Activated effector memory CD4-positive, alpha-beta T cell treated with Interleukin-2 at 50 U/mL for 16 hours (primary cell): ENCODE measurements at regions not wholly inside any gene's neighbourhood (a gene's known extent, or its start where the extent isn't known, plus 50 kb on each side); places are given as distances from the start of the nearest gene placed in this dataset.
"Not testable (repeated sequence)": the region's sequence is repeated elsewhere in the genome, so short reads cannot be mapped to it uniquely, and the experiment has no call there.

Source experiments
- DNase-seq: peaks from one replicate; pipeline ENCODE4 v3.0.0-alpha.2; 2020

DNA sequence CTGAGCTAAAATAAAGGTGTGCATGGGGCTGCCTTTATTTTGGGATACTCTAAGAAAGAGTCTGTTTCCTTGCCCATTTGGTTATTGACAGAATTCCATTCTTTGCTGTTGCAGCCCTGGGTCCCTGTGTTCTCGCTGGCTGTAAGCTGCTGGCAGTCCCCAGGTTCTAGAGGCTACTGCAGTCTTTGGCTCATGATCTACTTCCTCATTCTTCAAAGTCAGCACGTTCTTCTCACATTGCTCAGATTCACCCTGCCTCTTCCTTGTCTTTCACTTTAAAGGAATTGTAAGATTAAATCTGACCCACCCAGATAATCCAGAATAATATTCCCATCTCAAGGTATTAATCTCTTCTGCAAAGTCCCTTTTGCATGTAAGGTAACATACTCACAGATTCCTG lies 620.3 kb downstream of the CCSER2 start:
- no peak for DNase-seq

DNA sequence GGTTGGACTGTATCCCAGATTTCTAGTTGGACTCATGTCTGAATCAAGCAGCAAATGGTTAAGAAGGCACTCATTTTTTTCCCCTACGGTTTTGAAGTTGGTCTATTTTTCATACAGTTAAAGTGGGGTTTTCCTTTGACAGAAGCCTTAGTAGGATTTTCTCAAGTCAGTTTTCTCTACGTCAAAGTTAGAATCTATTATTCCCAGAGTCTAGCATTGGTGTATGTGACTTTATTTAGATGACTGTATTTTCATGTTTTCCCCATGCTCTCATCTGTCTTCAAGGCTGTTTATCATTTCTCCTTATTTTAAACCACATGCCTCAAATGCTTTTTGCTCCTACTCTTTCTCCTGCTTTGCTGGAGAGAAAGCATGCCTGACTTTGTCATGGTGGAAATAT lies 623.2 kb downstream of the CCSER2 start:
- DNase-seq, result no peak

DNA sequence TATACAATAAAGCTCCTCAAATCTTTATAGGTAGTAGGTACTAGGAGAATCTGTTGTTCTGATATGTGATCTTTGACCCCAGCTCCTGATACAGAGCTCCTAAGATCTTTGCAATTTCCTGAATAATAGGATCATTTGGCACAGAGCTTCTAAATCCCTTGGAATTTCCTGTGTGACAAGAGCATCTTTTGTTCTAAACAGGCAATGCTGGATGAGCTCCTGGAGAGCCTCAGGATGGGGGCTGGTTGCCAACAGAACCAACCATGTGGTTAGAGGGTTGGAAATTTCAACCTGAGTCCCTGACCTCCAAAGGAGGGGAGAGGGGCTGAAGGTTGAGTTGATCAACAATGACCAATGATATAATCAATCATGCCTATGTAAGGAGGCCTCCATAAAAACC lies 629.0 kb downstream of the CCSER2 start:
- DNase-seq, result no peak

DNA sequence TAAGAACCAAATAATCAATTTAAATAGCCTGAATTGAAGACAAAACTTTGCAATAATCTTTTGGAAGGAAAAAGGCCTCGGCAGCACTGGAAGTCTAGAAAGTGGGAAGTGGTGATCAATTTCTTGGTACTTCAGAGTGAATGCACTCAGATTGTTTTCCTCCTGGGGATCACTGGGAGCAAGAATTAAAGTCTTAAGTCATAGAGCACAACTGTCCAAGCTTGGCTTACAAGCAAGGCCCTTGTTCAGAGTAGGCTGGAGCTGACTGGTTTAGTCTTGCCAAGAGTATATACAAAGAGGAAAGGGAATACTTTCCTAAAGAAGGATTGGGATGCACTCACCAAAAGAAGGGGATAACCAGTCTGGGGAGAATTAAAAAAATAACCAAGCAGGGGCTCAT lies 637.1 kb downstream of the CCSER2 start:
- no peak for DNase-seq

DNA sequence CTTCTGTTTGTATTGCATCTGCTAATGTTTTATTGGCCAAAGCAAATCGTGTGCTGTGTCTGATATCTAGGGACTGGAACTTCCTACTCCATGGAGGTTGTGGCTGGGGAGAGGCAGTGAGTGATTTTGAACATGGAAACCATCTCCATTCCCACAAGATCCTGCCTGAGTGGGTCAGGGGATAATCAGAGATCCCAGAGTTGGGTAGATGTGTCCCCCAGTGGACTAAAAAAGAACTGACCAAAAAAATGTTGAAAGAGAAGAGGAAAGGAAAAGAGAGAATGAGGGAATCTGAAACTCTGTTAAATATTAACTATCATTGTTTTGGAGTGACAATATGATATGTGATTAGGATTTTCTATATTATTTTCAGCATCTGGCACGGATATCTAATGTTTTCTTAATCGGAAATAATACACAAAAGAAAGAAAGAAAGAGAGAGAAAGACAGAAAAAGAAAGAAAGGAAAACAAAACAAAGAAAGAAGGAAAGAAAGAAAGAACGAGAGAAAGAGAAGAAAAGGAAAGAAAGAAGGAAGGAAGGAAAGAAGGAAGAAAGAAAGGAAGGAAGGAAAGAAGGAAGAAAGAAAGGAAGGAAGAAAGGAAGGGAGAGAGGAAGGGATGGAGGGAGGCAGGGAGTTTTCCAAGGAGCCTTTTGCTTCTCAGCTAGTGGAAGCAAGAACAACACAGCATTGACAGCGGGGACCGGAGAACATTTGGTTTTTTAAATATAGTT lies 638.5 kb downstream of the CCSER2 start:
- DNase-seq, result no peak

DNA sequence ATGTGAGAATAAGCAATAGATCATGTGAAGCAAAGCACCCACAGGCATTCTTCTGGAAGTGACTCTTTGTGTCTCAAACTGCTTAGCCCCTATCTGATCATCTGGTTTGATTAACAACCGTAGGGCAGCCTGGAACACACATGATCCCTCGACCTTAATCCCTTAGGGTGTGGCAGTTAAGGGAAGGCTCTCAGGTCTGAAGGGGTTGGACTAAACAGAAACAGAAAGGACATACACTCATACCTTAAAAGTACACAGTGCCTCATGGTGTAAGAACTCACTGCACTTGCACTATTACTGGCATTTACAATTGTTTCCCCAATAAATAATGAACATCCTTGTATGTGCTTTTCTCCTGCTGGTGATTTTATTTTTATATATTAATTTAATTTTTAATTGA lies 640.9 kb downstream of the CCSER2 start:
- not testable (repeated sequence) for DNase-seq

DNA sequence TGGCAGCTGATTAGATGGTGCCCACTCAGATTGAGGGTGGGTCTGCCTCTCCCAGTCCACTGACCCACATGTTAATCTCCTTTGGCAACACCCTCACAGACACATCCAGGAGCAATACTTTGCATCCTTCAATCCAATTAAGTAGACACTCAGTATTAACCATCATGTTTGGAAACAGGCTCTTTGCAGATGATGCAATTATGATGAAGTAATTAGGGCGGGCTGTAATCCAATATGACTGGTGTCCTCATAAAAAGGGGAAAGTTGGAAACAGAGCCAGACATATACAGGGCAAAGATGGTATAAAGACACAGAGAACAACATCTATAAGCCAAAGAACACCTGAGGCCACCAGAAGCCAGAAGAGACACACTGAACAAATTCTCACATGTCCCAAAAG lies 658.6 kb downstream of the CCSER2 start:
- DNase-seq, result no peak

DNA sequence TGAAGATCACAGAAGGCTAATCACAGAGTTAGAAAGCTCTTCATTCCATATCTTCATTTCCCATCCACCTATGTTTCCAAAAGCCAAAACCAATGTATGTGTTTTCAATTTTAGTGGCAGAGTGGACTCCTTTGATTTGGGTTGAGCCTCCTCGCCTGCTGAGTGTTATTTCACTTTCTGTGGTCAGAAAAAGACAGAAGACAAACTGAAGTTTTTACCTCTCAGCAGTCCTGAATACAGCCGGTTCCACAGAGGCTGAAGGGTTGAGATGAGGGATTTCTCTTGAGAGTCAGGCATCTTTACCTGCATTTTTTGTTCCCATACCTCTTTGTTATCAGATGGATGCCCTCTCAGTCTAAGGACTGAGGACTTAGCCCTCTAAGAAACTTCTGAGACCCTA lies 659.6 kb downstream of the CCSER2 start:
- DNase-seq, result no peak

DNA sequence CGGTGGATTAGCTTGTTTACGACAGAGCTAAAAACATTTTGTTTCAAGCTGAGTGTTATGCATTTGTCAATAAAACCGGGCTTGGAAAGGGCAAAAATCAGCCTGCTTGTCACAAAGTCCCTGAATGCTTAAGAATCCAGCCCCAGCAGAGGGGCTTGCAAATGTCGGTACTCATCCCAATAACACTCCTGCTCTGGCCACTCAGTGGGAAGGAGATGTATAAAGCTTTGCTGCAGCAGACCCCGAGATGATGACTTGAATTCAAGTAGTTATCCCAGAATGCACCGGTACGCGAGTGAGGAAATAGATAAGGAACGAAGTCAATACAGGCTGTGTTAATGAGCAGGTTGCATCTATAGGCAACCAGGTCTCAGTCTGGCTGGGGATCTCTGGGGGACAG lies 662.3 kb downstream of the CCSER2 start:
- DNase-seq, result no peak

DNA sequence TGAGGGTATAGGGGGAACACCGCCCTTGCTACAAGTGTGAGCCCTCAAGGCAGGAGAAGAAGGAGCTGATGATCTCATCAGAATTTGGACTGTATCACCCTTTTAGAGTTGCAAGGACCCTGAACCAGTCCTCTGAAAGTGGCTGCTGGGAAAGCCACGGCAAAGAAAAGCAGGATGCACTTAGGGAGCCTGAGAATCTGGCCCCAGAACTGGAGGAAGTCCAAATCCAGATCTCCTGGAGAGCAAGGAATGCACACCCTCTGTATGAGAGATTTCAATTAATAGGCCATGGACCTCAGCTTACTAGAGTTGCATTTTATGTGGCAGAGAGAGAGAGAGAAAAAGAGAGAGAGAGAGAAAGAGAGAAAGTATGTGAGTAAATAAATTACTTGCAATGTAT lies 662.9 kb downstream of the CCSER2 start:
- no peak for DNase-seq

DNA sequence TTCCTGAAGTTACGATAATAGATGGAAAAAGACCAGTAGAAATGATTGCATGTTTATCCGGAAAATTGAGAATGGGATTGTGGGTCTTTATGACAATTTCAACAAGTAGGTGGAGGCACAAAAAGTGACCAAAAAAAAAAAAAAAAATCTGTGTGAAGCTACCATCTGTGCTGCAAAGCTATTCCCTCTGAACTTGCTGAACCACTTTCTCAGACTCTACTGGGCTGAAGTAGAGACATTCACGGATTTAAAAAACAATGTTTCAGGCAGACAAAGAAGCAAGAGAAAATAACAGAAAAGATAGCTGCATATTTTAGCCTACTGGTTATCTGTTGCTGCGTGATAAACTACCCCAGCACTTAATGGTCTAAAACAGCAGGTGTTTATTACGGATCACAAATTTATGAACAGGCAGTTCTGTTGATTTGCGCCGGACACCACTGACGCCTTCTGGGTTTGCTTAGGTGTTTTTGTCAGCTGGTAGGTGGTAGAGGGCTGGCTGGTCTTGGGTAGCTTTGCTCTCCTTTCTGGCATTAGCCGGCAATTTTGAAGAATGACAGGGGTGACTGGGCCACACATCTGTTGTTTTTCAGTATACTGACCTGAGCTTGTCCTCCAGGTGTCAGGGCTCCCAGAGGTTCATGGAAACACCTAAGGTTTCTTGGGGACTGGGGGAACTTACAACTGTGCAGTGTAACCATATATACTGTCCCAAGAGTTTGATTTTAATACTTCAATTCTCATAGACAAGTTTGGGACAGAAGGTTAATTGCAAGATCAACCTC lies 665.1 kb downstream of the CCSER2 start:
- no peak for DNase-seq

DNA sequence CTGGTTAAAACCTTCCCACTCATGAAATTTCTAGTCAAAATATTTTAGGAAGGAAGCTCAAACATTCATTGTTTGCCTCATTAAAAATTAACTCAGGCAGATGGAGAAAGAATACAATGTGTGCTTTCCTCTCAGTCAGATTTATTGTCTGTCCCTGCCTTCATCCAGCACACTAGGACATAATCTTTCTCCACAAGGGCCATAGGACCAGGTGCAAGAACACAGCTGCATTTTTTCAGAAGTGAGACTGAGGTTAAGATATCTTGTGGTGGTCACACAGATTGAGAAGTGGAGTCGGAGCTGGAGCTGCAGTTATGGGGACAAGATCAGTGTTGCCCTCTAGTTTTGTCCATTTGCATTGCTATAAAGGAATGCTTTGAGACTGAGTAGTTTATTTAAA lies 666.3 kb downstream of the CCSER2 start:
- DNase-seq, result no peak

DNA sequence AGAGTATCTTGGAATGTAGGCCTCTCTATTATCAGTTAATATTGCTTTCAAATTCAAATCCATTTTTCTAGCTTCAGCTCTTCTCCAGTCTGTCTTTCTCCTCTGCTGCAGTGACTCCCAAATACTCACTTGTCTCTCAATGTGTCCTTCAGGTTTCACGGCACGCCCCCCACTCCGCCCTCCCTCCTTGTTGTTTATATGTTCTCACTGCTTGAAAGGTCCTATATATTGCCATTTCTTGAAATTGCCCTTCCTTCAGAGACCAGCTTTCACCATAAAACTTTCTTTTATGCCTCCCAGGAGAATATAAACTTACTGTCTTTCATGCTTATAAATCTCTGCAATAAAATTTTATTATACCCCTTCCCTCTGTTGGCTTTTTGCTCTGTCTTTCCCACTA lies 668.2 kb downstream of the CCSER2 start:
- no peak for DNase-seq

DNA sequence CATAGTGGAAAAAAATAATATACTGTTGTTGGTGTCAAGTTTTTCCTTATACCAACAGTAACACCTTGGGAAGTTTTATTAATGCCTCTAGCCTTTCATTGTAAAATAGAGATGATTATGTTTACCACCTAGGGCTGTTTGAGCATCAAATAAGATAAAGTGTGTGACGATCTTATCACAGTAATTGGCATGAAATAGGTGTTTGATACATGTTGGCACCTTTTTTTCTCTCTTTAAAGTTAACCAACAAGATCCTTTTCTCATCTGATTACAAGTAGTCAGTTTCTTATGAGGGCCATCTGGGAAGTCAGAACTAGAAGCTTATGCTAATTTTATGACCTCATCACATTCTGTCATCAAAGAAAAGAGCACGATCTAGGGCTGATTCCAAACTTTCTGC lies 669.5 kb downstream of the CCSER2 start:
- no peak for DNase-seq

DNA sequence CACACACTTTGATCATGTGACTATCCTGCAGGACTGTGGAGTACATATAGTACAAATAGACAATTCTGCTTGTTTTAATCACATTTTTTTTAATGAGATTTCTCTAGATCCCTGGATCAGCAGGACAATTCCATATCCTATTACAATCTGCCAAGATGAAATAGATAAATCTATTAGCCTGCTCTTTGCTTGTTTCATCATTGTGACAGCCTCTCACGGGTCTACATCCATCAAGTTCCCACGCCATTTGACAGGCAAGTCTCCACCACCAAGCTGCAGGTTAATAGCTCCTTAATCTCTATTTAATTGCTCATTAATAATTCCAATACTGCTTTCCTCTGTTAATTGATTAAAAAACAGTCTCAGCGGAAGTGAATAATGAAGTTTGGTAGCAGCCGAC lies 671.5 kb downstream of the CCSER2 start:
- no peak for DNase-seq

DNA sequence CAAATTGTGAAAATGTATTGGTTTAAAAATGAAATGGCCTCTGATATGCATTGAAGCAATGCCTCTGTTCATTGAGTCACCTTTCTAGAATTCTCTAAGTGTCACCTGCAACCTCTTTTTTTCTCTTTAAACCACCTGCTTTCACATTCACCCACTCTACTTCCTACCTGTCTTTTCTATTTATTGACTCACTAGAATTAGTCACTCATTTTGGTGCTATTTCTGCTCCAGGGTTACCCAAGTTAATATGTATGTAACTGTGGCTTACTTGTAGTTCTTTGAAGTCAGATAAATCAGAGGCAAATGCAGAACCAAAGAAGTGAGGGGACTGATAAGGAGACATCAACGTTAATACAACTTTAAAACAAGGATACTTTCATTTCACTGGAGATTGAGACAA lies 674.7 kb downstream of the CCSER2 start:
- no peak for DNase-seq

DNA sequence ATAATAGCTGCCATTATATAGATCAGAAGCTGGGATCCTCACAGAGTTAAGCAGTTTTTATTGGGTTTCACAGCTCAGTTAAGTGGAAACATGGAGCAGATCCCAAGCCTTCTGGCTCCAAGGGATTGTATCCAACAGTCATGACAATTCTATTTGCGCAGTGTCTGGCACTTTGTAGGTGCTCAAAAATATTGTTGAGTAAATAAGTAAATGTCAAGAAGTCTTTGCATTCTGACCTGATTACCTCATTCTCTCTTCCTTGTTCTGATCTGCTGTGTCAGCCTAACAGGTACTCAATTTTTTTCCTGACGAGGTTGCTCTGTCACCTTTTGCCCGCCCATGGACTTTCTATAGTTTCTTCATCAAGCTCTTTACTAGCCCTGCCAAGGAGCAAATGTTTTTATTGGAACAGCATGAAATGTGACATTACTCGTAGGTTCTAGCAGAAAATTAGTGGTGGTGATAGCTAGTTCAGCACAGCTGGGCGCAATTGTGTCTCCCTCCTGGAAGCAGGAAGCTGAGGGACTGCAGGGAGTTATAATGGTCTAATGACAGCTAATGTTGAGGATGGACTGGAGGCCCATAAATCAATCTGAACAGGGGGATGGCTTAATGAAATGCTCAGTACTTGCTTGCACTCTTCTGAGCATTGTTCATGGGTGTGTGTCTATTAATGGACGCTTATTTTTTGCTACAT lies 680.2 kb downstream of the CCSER2 start:
- DNase-seq, result no peak

DNA sequence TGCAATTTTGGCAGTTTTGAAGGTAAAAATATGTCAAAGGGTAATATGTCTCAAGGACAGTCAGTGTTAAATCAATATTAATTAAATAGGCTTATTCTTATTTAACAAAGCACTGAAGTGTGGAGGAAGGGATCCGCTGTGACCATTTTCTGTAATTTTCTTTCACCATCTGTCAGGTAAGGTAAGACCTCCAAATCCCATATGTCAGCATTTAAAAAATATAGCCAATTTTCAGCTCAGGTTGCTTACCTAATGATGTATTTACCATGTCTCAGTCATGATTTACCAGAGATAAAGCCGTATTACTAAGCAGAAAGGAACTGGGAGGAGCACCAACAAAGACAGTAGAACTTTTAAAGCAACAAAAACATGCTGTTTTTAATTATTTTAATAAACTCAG lies 683.9 kb downstream of the CCSER2 start:
- no peak for DNase-seq

DNA sequence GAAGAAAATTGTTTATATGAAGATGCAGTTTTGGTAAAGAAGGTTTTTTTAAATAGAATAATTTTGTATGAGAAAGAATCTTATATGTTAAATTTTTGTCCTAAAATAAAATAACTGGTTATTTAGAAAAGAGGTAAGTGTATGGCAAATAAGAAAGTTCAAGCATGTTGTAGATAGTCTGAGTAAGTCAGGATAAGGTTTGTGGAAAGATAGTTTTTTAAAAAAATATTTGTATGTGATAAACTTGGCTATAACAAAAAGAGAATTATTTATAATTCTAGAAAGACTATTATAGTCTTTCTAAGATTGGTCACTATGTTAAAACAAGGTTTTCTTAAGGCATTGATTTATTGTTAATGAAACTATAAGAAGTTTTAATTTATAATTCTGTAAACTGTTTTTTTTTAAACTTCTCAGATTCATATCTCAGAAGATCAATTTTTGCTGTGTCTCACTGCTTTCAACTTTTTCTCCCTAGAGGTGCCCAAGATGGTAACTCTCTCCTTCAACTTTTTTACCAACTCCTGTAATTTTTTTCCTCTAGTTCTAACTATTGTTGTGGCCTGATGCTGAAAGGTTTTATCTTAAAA lies 698.6 kb downstream of the CCSER2 start:
- no peak for DNase-seq

DNA sequence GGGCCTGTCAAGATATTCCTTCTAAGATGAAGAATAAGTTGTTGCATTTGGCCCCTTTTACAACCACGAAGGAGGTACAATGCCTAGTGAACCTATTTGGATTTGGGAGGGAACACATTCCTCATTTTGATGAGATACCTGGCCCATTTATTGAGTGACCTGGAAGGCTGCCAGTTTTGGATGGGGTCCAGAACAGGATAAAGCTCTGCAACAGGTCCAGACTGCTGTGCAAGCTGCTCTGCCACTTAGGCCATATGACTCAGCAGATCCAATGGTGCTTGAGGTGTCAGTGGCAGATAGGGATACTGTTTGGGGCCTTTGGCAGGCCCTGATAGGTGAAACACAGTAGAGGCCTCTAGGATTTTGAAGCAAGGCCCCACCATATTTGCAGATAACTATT lies 704.6 kb downstream of the CCSER2 start:
- DNase-seq, result no peak

DNA sequence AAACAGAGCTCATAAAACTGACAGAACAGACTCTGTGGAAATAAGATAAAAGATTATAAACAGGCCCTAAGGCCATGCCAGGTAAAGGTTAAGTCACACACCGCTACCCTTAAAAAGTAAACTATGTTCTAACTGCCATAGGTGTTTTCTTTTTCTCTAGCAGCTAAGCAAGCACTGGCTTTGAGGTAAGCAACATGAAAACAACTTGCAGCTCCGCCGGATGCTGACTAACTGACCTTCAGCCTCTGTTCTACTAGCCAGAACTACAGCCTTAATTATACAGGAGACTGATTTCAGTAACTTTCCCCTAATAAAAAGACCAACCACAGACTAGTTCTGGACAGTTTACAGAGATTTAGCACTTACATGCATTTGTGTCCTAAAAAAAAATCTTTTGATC lies 708.3 kb downstream of the CCSER2 start:
- no peak for DNase-seq

DNA sequence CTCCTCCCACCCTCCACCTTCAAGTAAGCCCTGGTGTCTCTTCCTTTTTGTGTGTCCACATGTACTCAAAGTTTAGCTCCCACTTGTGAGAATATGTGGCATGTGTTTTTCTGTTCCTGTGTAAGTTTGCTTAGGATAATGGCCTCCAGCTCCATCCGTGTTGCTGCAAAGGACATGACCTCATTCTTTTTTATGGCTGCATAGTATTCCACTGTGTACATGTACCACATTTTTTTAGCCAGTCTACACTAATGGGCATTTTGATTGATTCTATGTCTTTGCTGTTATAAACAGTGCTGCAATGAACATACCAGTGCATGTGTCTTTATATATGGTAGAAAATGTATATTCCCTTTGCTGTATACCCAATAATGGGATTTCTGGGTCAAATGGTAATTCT lies 710.9 kb downstream of the CCSER2 start:
- no peak for DNase-seq

DNA sequence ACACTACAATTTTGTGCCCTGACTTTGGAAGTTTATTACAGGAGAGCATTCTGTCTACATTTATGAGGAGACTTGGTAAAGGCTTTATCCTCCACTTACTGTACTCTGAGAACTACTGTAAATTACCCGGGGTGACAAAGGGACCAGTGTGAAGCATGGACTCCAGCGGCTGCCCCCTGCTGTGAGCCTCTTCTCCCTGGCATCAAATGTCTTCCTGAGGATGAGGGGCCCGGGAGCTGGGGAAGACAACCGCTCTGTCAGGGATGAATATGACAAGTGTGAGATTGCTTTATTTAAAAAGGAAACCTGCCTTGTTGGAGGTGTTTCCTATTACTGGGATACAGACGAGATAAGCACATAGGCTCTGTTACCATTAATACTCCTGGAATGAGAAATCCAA lies 714.8 kb downstream of the CCSER2 start:
- DNase-seq, result no peak

DNA sequence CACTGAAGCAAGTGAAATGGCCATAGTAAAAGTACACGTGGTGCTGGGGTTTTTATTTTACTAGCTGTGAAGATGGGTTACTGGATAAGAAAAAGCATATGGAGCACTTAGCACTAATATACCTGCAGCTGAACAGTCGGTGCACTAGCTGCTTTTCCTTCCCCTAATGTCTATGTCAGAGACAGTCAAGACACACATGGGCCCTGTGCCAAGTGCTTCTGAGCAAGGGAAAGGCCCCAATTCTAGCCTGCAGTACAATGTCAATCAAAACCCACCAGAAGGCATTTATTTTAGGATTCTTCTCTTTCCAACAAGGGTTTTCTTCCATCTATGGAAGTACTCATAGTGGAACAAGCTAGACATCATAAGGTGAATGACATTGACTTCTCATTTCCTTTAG lies 716.7 kb downstream of the CCSER2 start:
- no peak for DNase-seq
